Lung (tissue), 11 donors: ENCODE measurements at regions not wholly inside any gene's neighbourhood (a gene's known extent, or its start where the extent isn't known, plus 50 kb on each side); places are given as distances from the start of the nearest gene placed in this dataset.

Source experiments
- ATAC-seq: fragments of 200-7000 bp; cut with Tn5 transposase; one replicate; pipeline ENCODE4 v1.9.1; 2020; ENCODE audit warnings: moderate number of reproducible peaks; ENCODE audit not compliant: insufficient read depth, low FRiP score
- DNase-seq, 3 donors: peaks; one replicate each; pipeline ENCODE4 v3.0.0-alpha.2; 2013 to 2017
- H3K27ac ChIP-seq, 2 donors: one replicate each; pipeline ENCODE4 v1.5.1; 2013; ENCODE audit warnings: mild to moderate bottlenecking in 2 of 2, moderate library complexity in 2 of 2, control low read depth in 1 of 2, inconsistent platforms in 1 of 2, low read depth in 1 of 2, low read length in 1 of 2
- H3K27me3 ChIP-seq, 3 donors: one replicate each; pipeline ENCODE4 v1.5.1; 2013; ENCODE audit warnings: low read length in 2 of 3; ENCODE audit not compliant: control insufficient read depth in 3 of 3, insufficient read depth in 3 of 3
- H3K36me3 ChIP-seq, 4 donors: one replicate each; pipeline ENCODE4 v1.5.1; 2013; ENCODE audit warnings: low read length in 4 of 4, mild to moderate bottlenecking in 1 of 4, moderate library complexity in 1 of 4; ENCODE audit not compliant: control insufficient read depth in 4 of 4, insufficient read depth in 4 of 4
- H3K4me1 ChIP-seq, 5 donors: one replicate each; pipeline ENCODE4 v1.5.1; 2013; ENCODE audit warnings: low read length in 5 of 5, mild to moderate bottlenecking in 2 of 5, moderate library complexity in 1 of 5; ENCODE audit not compliant: control insufficient read depth in 5 of 5, insufficient read depth in 5 of 5
- H3K4me3 ChIP-seq: one replicate; pipeline ENCODE4 v1.5.1; 2013; ENCODE audit warnings: mild to moderate bottlenecking, control low read depth, moderate library complexity
- H3K9ac ChIP-seq, 2 donors: one replicate each; pipeline ENCODE4 v1.5.1; 2013; ENCODE audit warnings: low read length in 2 of 2, control low read depth in 1 of 2; ENCODE audit not compliant: insufficient read depth in 1 of 2
- H3K9me3 ChIP-seq, 4 donors: one replicate each; pipeline ENCODE4 v1.5.1; 2013; ENCODE audit warnings: low read length in 3 of 4, mild to moderate bottlenecking in 1 of 4, moderate library complexity in 1 of 4; ENCODE audit not compliant: control insufficient read depth in 4 of 4, insufficient read depth in 3 of 4
- CTCF ChIP-seq: IDR thresholded peaks from 2 replicates; pipeline ENCODE4 v1.5.1; 2012; ENCODE audit warnings: mild to moderate bottlenecking; ENCODE audit errors: control extremely low read depth, extremely low read depth
- WGBS, 2 donors: extraction: QIAGEN DNeasy Blood & Tissue Kit; methylation state at CpG; one replicate each; pipeline ENCODE4 v1.1.7; 2013; 5-methylcytosine and 5-hydroxymethylcytosine counted together
- donor health status: control.
- donor health status: control.
- donor health status: Bipolar disorder and iron deficiency.
- donor health status: healthy.
- donor health status: DM: yes; HTN: yes; CAD: no.

- Histone ChIP-seq H3K4me1 (no peaks in the 10 kb centered on the region), H3K9ac (no peak overlapping the region), H3K36me3 (no peaks in the 10 kb centered on the region), H3K27me3 (peaks cover 0 to 9% (median 0%) of the 10 kb centered on the region in 3 donors), H3K27ac (no peak overlapping the region), H3K4me3 (no peak overlapping the region), H3K9me3 (no peaks in the 10 kb centered on the region)
- WGBS, 2 donors = 54 to 60% methylated on average over 3 of the region's 3 CpGs
- ATAC-seq (no peak), DNase-seq (no peak)
- TF ChIP-seq CTCF = no peak
Observed at GRCh38 chr5:51181208-51181894, 201.9 kb upstream of the ISL1 start.

GRCh38 chr5:51185850-51186329 is 197.4 kb upstream of the ISL1 start:
- Histone ChIP-seq H3K27ac (no peak overlapping the region), H3K9ac (no peak overlapping the region), H3K36me3 (no peaks in the 10 kb centered on the region), H3K4me1 (no peaks in the 10 kb centered on the region), H3K27me3 (peaks cover 0 to 26% (median 7%) of the 10 kb centered on the region in 3 donors), H3K4me3 (no peak overlapping the region), H3K9me3 (no peaks in the 10 kb centered on the region)
- no peak for DNase-seq
- no peak for ATAC-seq
- no peak for TF ChIP-seq CTCF
- WGBS, 2 donors = 65 to 66% methylated on average over 4 of the region's 4 CpGs

- no peak for DNase-seq
Observed at GRCh38 chr5:51188001-51188591, 195.2 kb upstream of the ISL1 start.

More at GRCh38 chr5:51188001-51188591, 195.2 kb upstream of the ISL1 start:
- no peak for TF ChIP-seq CTCF
- H3K9me3 ChIP-seq = no peaks in the 10 kb centered on the region
- no peaks in the 10 kb centered on the region for H3K36me3 ChIP-seq
- no peak overlapping the region for H3K4me3 ChIP-seq
- no peak for ATAC-seq
- H3K9ac ChIP-seq = no peak overlapping the region
- H3K4me1 ChIP-seq = no peaks in the 10 kb centered on the region
- H3K27ac ChIP-seq = no peak overlapping the region
- WGBS, 2 donors = 64 to 76% methylated on average over 6 of the region's 6 CpGs
- H3K27me3 ChIP-seq = peaks cover 0 to 35% (median 11%) of the 10 kb centered on the region in 3 donors
